ENCODE measurements at regions not wholly inside any gene's neighbourhood (a gene's known extent, or its start where the extent isn't known, plus 50 kb on each side); places are given as distances from the start of the nearest gene placed in this dataset.
A peak's percentile ranks its signal among the peaks of the same experiment; 100 is the strongest.

DNA sequence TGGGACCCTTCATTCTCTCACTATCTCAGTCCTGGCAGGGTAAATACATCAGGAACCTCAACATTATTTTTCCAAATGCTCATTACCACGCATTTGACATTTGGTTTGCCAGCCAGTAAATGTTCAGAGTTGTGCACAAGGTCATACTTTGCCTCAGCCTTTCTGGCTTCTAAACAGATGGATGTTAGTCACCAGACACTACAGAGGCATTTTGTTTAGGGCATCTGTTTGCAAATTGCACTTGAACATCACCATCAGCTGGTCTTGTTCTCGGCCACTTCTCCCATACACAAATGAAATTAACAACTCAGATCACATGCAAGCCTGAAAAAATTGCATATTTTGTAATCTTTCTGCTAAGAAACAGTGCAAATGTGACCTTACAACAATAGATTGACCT lies 75.0 kb upstream of the SLC1A1 start:
- no peak overlapping the region for H3K4me2 ChIP-seq (ENCODE audit: insufficient read depth, low read length)
- peak; percentile 42 for DNase-seq (ENCODE audit: insufficient read length, low spot score, missing footprints)
- no peaks in the 10 kb centered on the region for H3K27me3 ChIP-seq (ENCODE audit: insufficient read depth, low read length)
- peaks cover 11% of the 10 kb centered on the region for H3K4me1 ChIP-seq (ENCODE audit: insufficient read depth, low read length)
- H3K4me3 ChIP-seq (ENCODE audit: insufficient read depth, low read length): no peak overlapping the region
- no peaks in the 10 kb centered on the region for H3K36me3 ChIP-seq (ENCODE audit: insufficient read depth, low read length)
- no peaks in the 10 kb centered on the region for H3K79me2 ChIP-seq (ENCODE audit: insufficient read depth, low read length)
- TF ChIP-seq CTCF (IDR thresholded peaks at IDR 0.05; ENCODE audit: extremely low read depth, low read depth, low read length): no peak
- H2AFZ ChIP-seq (ENCODE audit: low read length): no peak overlapping the region
- no peak overlapping the region for H3K27ac ChIP-seq (ENCODE audit: low read depth, low read length)
- no peaks in the 10 kb centered on the region for H4K20me1 ChIP-seq (ENCODE audit: insufficient read depth, low read length)
- H3K9me3 ChIP-seq (ENCODE audit: low read depth, low read length): no peaks in the 10 kb centered on the region

DNA sequence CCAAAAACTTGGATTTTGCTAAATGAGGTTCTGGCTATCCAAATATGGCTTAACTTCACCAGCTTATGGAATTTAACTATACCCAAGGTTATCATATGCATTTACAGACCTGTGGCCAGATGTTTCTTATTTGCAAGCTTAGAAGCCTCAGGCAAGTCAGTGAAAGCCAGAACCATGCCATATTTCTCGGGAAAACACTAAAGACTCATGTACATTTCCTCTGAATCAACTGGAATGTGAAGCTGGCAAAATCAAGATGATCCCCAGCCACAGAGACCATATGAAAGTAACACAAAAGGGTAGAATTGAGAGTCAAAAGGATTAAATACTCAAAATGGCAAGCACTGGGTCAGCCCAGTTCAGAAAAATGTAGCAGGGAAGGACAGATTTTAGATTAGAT lies 76.4 kb upstream of the SLC1A1 start:
- Histone ChIP-seq H2AFZ (ENCODE audit: low read length) (peak overlapping the region; percentile 20), H3K79me2 (ENCODE audit: insufficient read depth, low read length) (no peaks in the 10 kb centered on the region), H3K4me2 (ENCODE audit: insufficient read depth, low read length) (no peak overlapping the region), H3K36me3 (ENCODE audit: insufficient read depth, low read length) (no peaks in the 10 kb centered on the region), H3K27me3 (ENCODE audit: insufficient read depth, low read length) (no peaks in the 10 kb centered on the region), H3K4me1 (ENCODE audit: insufficient read depth, low read length) (peaks cover 11% of the 10 kb centered on the region), H3K4me3 (ENCODE audit: insufficient read depth, low read length) (no peak overlapping the region), H3K27ac (ENCODE audit: low read depth, low read length) (no peak overlapping the region), H4K20me1 (ENCODE audit: insufficient read depth, low read length) (no peaks in the 10 kb centered on the region), H3K9me3 (ENCODE audit: low read depth, low read length) (no peaks in the 10 kb centered on the region)
- no peak for DNase-seq (ENCODE audit: insufficient read length, low spot score, missing footprints)
- TF ChIP-seq CTCF (IDR thresholded peaks at IDR 0.05; ENCODE audit: extremely low read depth, low read depth, low read length): no peak

DNA sequence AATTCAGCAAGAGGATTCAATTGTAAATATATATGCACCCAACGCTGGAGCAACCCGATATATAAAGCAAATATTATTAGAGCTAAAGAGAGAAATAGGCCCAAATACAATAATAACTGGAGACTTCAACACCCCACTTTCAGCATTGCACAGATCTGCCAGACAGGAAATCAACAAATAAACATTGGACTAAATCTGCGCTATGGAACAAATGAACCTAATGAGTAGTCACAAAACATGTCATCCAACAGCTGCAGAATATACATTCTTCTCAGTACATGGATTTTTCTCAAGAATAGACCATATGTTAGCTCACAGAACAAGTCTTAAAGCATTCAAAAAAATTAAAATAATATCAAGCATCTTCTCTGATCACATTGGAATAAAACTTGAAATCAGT lies 86.1 kb upstream of the SLC1A1 start:
- Histone ChIP-seq H4K20me1 (ENCODE audit: insufficient read depth, low read length) (no peaks in the 10 kb centered on the region), H3K36me3 (ENCODE audit: insufficient read depth, low read length) (no peaks in the 10 kb centered on the region), H3K4me2 (ENCODE audit: insufficient read depth, low read length) (no peak overlapping the region), H3K79me2 (ENCODE audit: insufficient read depth, low read length) (no peaks in the 10 kb centered on the region), H2AFZ (ENCODE audit: low read length) (no peak overlapping the region), H3K27ac (ENCODE audit: low read depth, low read length) (no peak overlapping the region), H3K27me3 (ENCODE audit: insufficient read depth, low read length) (no peaks in the 10 kb centered on the region), H3K4me1 (ENCODE audit: insufficient read depth, low read length) (no peaks in the 10 kb centered on the region), H3K4me3 (ENCODE audit: insufficient read depth, low read length) (no peak overlapping the region), H3K9me3 (ENCODE audit: low read depth, low read length) (peaks cover 3% of the 10 kb centered on the region)
- DNase-seq (ENCODE audit: insufficient read length, low spot score, missing footprints): no peak
- no peak for TF ChIP-seq CTCF (IDR thresholded peaks at IDR 0.05; ENCODE audit: extremely low read depth, low read depth, low read length)

- Histone ChIP-seq H3K4me2 (ENCODE audit: insufficient read depth, low read length) (no peak overlapping the region), H3K79me2 (ENCODE audit: insufficient read depth, low read length) (no peaks in the 10 kb centered on the region), H3K4me3 (ENCODE audit: insufficient read depth, low read length) (no peak overlapping the region), H3K27me3 (ENCODE audit: insufficient read depth, low read length) (no peaks in the 10 kb centered on the region), H3K9me3 (ENCODE audit: low read depth, low read length) (peaks cover 3% of the 10 kb centered on the region), H3K36me3 (ENCODE audit: insufficient read depth, low read length) (no peaks in the 10 kb centered on the region), H2AFZ (ENCODE audit: low read length) (no peak overlapping the region), H3K4me1 (ENCODE audit: insufficient read depth, low read length) (peaks cover 9% of the 10 kb centered on the region), H4K20me1 (ENCODE audit: insufficient read depth, low read length) (no peaks in the 10 kb centered on the region), H3K27ac (ENCODE audit: low read depth, low read length) (no peak overlapping the region)
- no peak for DNase-seq (ENCODE audit: insufficient read length, low spot score, missing footprints)
- no peak for TF ChIP-seq CTCF (IDR thresholded peaks at IDR 0.05; ENCODE audit: extremely low read depth, low read depth, low read length)
Measured at GRCh38 chr9:4402501-4402900, 87.8 kb upstream of the SLC1A1 start.

Data from osteoblast (primary cell).